SHP77 treated with DMSO at 0.1 percent for 48 hours (cell line): ENCODE measurements at regions not wholly inside any gene's neighbourhood (a gene's known extent, or its start where the extent isn't known, plus 50 kb on each side); places are given as distances from the start of the nearest gene placed in this dataset.
"Not testable (repeated sequence)": the region's sequence is repeated elsewhere in the genome, so short reads cannot be mapped to it uniquely, and the experiment has no call there.

Experiments
- DNase-seq: peaks from one replicate; lab custom pipeline; 2025; lab: John Stamatoyannopoulos, UW

DNA sequence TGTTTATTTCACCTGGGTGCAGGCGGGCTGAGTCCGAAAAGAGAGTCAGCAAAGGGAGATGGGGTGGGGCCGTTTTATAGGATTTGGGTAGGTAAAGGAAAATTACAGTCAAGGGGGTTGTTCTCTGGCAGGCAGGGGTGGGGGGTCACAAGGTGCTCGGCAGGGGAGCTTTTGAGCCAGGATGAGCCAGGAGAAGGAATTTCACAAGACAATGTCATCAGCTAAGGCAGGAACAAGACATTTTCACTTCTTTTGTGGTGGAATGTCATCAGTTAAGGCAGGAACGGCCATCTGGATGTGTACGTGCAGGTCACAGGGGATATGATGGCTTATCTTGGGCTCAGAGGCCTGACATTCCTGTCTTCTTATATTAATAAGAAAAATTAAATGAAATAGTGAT is 115.8 kb upstream of the KCNJ3 start:
- not testable (repeated sequence) for DNase-seq

- not testable (repeated sequence) for DNase-seq
Measured at GRCh38 chr2:154583274-154583673, 115.2 kb upstream of the KCNJ3 start.

DNA sequence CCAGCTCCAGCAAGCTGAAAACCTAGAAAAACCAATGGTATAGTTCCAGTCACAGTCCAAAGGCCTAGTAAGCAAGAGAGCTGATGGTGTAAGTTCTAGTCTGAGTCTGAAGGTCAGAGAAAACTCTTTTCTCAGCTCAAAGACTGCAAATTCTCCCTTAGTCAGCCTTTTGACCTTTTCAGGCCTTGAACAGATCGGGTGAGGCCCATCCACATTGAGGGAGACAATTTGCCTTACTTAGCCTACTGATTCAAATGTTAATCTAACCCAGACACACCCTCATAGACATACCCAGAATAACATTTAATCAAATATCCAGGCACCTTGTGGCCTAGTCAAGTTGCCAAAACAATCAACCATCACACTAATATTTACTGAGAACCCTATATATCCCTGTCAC is 110.8 kb upstream of the KCNJ3 start:
- no peak for DNase-seq

DNA sequence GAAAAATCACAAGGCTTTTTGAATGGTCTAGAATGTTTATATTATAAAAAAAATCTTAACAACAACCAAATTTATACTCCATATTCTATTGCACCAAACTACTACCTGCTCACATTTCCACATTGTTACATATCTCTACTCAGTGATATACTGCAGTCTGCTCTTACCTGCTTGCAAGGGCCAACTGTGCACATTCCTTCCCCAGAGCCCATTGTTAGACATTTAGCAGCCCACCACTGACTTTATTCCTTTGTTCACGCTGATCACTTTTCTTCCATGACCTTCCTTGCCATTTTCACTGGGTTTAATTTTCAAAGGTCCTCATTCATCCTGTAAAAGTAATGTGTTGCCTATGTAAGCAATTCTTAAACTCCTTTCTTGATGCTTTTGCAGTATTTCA is 109.7 kb upstream of the KCNJ3 start:
- DNase-seq, result no peak

GRCh38 chr2:154589514-154589913 is 109.0 kb upstream of the KCNJ3 start:
- no peak for DNase-seq

- DNase-seq, result no peak
Measured at GRCh38 chr2:154591294-154591820, 107.1 kb upstream of the KCNJ3 start.

- no peak for DNase-seq
Measured at GRCh38 chr2:154599189-154599588, 99.3 kb upstream of the KCNJ3 start.

GRCh38 chr2:154600927-154601494 is 97.5 kb upstream of the KCNJ3 start:
- no peak for DNase-seq

DNA sequence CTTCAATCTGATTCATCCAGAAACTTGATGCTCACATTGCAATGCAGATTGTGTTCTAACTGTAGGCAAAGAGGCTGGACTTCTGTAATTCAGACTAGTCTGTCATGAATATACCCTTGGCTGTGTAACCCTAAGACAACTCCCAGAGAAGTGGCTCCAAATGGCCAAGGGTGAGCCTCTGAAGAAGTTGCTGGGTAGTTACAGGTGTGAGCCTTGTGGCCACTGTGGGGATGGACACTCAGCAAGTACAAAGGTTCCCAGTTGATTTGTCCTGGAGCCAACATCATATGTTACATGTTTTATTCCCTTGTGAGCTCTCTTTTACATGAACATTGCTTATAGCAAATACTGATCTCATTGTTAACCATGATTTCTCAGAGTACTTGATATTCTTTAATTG is 94.8 kb upstream of the KCNJ3 start:
- no peak for DNase-seq

- DNase-seq, result no peak
Measured at GRCh38 chr2:154608438-154608837, 90.1 kb upstream of the KCNJ3 start.

GRCh38 chr2:154614906-154615305 is 83.6 kb upstream of the KCNJ3 start:
- DNase-seq, result no peak

GRCh38 chr2:154616659-154617058 is 81.8 kb upstream of the KCNJ3 start:
- DNase-seq, result no peak

DNA sequence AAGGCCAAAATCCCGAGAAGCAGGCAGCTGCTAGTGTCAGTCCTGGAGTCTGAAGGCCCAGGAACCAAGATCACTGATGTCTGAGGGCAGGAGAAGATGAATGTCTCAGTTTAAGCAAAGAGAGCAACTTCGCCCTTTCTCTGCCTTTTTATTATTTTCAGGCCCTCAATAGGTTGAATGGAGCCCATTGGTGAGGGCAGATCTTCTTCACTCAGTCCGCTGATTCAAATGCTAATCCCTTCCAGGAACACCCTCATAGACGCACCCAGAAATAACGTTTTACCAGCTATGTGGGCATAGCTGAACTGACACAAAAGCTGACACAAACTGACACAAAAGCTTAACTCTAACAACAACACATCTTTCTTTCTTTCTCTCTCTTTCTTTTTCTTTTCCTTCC is 78.0 kb upstream of the KCNJ3 start:
- no peak for DNase-seq

DNA sequence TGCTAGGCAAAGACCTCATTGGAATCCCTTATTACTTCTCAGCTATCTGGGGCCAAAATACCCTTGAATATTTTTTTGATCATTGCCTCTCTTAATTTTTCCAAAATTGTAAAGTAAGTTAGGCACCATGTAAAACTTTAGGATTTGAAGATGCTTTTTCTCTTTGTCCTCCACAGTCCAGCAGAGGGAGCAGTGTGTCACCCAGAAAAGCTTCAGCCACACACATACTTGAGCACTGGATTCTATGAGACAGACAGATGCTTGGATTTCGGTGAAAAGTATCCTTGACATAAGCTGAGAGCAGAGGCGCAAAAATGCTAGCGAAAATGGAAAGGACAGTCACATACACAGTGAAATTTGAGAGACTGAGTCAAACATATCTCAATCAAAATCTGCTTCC is 74.7 kb upstream of the KCNJ3 start:
- no peak for DNase-seq

DNA sequence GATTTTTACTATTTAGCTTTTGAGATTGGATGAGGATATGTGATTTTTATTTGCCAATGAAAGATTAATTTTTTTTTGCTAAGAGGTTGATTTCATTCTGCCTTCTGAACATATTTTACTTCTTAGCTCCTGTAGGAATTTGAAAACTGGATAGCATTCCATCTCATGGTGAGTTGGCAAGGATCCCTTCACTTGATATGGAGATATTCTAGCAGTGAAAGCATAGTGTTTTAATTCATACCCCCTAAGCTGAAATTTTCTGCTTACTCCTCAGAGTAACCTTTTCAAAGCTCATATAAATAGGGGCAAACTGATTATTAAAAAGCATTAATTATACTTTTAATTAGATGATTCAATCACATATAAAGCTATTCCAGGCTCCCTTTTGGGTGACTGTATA is 61.0 kb upstream of the KCNJ3 start:
- no peak for DNase-seq

- no peak for DNase-seq
Measured at GRCh38 chr2:154638783-154639182, 59.7 kb upstream of the KCNJ3 start.

DNA sequence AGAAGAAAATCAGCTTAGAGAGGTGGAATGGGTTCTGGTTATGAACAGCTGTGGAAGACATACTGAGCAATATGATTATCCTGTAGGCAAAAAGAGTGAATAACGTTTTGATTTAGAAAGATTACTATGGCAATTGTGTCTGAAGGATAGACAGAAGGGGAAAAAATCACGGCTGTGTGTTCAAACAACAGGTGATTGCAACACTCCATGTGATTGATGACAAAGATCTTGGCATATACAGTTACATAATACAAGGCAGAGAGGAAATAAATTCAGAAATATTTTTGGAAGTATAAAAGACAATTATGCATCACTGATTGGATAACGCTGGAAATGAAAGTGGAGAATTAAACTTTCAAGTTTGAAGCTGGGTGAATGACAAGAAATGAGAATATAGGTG is 58.5 kb upstream of the KCNJ3 start:
- peak; percentile 6 for DNase-seq
